LNCAP (cell line): ENCODE measurements at regions not wholly inside any gene's neighbourhood (a gene's known extent, or its start where the extent isn't known, plus 50 kb on each side); places are given as distances from the start of the nearest gene placed in this dataset.

ENCODE experiments used
- TF ChIP-seq, protein P1 (sequence below): fragments of 450-650 bp; IDR thresholded peaks from 2 replicates; pipeline ENCODE4 v1.5.1; 2017; ENCODE audit warnings: mild to moderate bottlenecking

- TF ChIP-seq, protein P1, sequence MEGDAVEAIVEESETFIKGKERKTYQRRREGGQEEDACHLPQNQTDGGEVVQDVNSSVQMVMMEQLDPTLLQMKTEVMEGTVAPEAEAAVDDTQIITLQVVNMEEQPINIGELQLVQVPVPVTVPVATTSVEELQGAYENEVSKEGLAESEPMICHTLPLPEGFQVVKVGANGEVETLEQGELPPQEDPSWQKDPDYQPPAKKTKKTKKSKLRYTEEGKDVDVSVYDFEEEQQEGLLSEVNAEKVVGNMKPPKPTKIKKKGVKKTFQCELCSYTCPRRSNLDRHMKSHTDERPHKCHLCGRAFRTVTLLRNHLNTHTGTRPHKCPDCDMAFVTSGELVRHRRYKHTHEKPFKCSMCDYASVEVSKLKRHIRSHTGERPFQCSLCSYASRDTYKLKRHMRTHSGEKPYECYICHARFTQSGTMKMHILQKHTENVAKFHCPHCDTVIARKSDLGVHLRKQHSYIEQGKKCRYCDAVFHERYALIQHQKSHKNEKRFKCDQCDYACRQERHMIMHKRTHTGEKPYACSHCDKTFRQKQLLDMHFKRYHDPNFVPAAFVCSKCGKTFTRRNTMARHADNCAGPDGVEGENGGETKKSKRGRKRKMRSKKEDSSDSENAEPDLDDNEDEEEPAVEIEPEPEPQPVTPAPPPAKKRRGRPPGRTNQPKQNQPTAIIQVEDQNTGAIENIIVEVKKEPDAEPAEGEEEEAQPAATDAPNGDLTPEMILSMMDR: no peak
Observed at GRCh38 chr2:175575346-175576258, 394.1 kb upstream of the ATP5MC3 start.

- TF ChIP-seq, protein P1: no peak
Observed at GRCh38 chr2:175574069-175574468, 392.6 kb upstream of the ATP5MC3 start.

- TF ChIP-seq, protein P1: no peak
Observed at GRCh38 chr2:175571078-175571653, 389.7 kb upstream of the ATP5MC3 start.

GRCh38 chr2:175568109-175568730, 386.7 kb upstream of the ATP5MC3 start:
- TF ChIP-seq, protein P1: no peak

DNA sequence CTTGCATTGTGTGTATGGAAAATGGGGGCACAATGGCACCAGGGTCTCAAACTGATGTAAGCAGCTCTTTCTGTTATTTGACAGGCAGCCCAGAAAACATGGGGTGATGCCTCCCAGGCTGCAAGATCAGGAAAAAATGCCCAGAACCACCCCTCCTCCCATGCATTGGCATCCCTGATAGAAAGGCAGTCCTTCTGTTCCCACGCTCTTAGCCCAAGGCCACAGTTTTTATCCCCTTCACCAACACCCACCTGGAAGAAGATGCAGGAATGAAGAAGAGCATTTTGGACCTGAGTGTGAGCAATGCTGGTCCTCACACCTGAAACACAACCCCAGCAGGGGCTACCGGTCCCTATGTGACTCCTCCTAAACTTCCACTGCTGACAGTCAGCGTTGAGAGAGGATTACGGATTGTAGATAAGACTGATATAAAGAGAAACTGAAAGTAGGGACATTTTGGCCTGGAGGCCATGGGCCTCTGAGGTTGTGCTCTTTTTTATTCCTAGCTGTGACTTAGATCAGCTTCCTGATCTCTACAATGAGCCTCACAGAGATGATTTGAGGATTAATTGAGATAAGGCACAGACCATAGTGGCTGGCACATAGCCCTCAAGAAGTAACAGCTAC, 386.0 kb upstream of the ATP5MC3 start:
- TF ChIP-seq, protein P1: no peak

GRCh38 chr2:175560521-175561169, 379.1 kb upstream of the ATP5MC3 start:
- TF ChIP-seq, protein P1: no peak

- TF ChIP-seq, protein P1: no peak
Observed at GRCh38 chr2:175559613-175560012, 378.1 kb upstream of the ATP5MC3 start.
